GM19452 (cell line): ENCODE measurements at regions not wholly inside any gene's neighbourhood (a gene's known extent, or its start where the extent isn't known, plus 50 kb on each side); places are given as distances from the start of the nearest gene placed in this dataset.
A peak's percentile ranks its signal among the peaks of the same experiment; 100 is the strongest.

Experiments used
- ATAC-seq: cut with Tn5 transposase; IDR thresholded peaks from one replicate; pipeline ENCODE4 v1.9.1; 2021; ENCODE audit not compliant: unreplicated experiment

DNA sequence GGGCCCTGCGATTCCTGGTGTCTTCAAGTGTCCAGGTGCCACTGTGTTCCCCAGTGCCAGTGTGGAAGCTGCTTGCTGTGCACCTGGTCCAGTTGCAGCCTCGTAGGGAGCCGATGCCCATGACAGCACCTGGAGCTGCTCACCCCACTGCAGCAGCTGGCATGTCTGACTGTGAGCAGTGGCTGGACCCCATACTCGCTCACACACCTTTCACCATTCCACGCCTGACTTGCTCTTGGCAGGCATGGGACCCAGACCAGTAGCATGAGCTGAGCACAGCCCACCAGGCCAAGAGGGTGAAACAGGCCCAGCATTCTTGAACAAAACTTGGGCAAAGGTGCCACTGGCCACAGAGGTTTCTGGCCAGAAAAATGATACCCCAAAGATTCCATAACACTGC, 124.5 kb upstream of the THY1 start:
- no peak for ATAC-seq

DNA sequence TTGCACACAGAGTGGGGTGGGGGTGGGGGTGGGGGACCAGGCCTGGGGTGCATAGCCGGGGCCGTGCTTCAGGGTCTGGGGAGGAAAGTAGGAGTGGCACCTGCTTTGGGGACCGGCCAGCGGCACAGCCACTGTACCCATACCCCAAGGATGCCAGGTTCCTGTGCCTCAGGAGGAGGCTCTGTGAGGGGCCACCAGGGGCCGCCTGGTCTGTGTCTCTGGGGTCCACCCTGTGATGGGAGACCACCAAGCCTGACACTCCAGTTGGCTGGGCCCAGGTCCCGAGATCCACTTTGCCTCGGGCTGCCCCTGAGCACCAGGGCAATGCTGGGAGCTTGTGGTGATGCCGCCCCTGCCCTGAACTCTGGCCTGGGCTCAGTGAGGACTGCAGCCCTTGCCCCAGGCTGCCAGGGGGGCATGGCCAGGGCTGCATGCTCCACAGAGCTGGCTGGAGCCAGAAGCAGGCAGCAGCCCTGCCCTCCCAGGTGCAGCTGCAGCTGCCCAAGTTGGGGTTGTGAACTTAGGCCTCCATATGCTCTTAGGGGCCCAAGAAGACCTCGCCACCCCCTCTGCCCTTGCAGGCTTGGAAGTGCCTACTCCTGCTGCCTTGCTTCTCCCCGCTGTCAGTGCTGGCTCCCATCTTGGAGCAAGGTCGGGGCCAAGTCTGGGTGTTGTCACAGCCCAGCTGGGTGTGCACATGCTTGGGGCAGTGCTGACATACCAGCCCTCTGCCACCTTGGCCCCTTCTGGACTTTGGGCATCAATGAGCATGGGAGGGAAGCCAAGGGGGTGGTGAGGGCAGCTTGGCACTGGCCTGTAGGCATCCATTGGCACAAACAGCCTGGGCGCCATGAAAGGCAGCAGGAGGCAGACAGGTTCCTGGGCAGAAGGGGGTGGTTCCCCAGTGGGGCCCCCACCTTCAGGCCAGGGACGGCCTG, 123.3 kb upstream of the THY1 start:
- no peak for ATAC-seq

DNA sequence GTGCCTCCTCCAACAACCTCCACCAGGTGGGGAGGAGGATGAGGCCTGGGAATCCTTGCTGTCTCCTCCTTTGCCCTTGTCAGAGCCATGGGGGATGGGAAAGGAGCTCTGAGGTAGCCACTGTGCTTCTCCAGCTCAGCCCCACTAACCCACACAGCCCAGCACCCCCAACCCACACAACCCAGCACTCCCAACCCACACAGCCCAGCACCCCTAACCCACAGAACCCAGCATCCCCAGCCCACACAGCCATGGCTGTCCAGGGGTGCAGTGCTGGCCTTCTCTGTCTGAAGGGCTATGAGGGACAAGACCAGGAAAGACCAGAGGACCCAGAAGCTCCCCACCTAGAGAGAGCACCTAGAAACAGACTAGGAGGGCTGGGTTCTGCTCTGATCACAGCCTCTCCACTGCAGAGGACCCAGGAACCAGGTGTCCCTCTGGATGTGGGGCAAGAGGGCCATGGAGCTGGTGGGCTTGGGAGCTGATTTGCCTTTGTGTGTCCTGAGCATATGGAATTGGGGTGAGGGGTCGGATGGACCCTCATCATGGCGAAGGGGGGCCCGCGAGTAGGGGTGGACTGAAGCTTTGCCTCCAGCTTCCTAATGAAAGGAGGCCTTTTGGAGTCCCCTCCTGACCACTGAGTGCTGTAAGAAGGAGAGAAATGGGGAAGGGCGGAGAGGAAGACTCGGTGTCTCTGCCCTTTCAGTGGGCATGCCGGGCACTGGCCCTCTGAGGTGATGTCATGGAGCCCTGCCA, 117.6 kb upstream of the THY1 start:
- ATAC-seq: no peak

DNA sequence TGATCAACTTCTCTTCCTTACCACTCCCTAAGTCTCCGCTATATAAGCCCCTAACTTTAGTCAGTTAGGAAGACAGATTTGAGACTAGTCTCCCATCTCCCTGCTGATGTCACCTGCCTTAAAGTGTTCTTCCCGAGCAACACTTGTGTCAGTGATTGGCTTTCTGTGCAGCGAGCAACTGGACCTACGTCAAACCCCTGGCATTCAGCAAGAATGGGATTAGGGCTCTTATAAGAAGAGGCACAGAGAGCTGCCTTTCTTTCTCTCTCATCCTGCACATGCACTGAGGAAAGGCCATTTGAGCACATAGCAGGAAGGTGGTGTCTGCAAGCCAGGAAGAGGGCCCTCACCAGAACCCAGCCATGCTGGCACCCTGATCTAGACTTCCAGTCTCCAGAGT, 116.6 kb upstream of the THY1 start:
- no peak for ATAC-seq

DNA sequence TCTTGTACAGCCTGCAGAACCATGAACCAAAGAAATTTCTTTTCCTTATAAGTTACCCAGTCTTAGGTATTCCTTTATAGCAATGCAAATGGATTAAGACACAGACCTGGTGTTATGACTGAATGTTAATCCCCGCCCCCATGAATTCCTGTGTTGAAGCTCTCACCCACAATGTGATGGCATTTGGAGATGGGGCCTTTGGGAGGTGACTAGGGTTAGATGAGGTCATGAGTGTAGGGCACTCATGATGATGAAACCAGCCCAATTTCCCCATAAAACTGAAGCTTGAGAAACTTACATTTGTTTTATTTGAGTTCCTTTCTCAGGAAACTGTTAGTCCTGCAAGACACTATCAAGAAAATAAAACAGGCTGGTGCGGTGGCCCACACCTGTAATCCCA, 115.8 kb upstream of the THY1 start:
- ATAC-seq: no peak

DNA sequence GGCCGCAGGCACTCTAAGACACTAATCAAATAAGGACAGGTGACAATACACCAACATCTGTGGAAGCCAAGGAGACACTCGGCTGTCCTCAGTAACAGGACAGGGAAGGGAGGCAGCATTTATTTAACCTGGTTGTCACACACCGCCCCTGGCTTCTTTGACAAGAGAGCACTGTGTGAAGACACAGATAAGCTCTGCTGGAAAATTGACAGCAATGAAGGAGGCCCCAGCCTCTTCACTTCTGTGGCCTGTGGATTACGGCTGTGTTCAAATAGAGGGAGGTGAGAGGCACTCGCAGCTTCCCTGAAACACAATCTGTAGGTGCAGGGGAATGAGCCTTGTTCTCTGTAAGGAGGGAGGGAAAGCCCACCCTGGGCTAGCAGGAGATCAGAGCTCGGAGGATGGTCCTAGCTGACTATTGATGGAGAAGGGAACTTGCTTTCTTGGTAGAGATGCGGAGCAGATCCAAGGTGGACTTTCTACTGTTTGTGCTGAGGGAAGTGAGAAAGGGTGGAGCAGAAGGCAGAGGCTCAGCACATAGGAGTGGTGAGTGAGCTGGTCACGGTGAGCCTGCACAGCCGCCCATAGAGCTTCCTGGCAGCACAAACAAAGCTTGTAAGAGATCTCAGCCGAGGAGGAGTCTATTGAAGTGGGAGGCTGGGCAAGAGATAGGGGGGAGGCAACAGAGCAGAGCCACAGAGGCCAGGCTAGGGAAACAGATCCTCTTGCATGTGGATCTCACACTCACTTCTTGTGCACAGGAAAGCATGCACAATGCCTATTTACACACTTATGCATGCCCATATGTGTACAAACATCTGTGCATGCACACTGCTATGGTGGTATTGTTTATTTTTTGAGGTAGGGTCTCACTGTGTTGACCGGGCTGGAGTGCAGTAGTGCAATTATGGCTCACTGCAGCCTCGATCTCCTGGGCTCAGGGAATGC, 114.6 kb upstream of the THY1 start:
- ATAC-seq: no peak

DNA sequence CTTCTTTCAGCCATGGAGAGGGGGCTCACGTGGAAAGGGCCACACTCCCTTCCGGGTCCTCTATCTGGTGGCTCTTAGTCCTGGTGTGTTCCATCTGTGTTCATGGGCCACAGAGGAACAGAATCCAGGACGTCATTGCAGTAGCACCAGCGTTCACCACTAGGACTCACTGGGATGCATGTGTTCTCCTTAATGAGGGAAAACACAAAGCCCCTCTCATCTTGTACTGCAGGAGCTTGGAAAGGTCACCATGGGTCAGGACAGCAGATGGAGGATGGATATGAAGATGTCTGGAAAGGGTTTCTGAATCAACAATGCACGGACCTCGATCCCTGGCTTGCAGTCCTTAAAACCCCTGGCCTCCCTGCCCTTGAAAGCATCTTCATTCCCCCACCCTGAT, 113.8 kb upstream of the THY1 start:
- no peak for ATAC-seq

DNA sequence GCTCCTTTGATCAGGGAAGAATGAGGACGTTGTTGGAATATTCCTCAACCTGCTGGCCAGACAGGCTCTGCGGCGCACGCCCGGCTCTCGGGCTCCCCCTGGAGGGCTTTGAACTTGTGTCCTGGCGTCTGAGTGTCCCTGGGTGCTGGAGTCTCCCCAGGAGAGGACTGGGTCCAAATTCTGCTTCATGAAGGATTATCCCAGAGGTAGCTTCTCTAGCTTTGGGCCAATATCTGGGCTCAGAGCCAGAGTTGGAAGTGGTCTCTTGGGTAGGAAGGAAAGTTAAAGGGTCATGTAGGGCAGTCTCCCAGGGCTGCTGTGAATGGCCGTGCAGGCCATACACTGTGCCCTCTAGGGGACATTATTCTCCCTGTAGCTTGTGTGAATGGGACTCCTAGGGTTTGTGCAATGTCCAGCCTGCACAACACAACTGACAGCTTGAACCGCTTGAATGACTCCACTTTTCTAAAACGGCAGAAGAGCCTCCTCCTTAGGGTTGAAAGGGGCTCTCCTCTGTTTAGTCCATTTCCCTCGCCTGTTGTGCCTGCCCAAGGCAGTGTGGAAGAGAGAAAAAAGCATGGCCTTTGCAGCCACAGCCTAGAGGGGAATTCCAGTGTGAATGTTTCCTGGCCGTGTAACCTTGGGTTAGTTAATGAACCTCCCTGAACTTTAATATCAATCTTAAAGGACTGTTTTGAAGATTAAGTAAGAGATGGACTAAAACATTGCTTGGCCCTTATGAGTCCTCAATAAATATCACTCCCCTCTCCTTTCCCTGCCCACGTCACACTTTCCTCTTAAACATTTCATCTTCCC, 111.2 kb upstream of the THY1 start:
- peak; percentile 69 for ATAC-seq

DNA sequence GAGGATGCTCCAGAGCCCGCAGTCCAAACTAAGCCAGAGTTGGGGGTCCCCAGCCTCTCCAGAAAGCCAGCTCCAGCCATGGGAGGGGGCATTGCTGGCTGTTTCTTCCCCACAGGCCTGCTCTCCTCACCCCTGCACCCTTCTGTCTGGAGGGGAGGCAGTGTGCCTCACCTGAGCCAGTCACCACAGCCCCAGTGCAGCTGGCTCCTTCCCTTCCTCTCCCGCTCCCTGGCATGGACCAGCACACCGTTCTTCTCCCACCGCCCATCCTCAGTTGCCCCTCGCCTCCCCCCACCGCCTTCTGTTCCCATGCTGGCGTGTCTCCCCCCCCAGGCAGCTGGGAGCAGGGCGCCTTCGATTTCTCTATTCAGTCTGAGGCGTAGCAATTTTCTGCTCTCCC, 110.5 kb upstream of the THY1 start:
- ATAC-seq: no peak

DNA sequence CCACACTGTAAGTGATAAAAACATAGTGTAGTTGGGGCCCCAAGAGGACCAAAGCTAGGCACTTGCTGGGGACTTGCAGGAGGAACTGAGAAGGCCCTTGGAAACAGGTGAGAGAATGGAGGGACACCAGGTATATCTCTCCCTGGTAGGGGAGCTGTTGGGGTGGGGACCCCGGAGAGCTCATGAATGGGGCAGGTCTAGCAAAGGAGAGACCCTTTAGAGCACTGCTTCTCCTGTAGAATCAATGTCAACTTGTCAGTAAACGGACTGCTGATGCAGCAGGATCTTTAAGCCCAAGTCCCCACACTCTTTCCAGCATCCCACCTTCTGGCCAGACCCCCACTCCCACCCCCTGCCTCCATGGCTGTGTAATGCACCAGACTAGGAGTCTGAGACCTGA, 109.6 kb upstream of the THY1 start:
- ATAC-seq: no peak

DNA sequence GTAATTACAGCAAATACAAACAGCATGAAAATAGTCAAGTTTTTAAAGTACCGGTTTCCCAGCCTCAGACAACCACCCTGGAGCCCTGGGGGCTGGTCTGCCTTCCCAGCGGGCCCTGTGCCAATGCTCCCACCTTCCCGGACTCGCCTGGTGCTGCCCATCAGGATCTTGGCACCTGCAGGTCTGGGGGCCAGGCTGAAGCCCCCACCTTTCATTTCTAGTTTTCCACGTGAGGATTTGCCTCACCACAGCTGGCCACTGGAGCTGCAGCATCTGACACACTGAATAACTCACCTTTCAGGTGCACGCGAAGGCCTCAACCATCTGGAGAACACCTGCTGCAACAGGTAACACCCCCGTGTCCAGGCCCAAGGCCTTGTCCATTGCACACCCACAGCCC, 108.7 kb upstream of the THY1 start:
- no peak for ATAC-seq

DNA sequence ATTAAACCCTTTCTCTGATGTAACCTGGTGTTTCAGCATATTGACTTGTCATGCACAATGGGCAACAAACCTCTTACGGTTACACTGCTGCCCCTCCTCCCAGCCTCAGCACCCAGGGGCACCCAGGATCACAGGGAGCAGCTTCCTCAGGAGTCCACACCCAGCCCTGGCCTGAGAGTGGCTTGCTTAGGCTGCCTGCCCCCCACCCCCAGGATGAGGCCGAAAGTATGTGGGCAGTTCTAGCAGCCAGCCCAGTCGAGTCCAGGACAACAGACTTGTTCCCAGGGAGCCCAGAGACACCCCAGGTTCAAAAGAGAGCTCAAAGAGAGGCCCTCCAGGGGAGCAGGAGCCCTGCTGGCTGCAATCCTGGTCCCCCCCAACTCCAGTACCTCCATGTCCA, 108.1 kb upstream of the THY1 start:
- ATAC-seq: no peak

DNA sequence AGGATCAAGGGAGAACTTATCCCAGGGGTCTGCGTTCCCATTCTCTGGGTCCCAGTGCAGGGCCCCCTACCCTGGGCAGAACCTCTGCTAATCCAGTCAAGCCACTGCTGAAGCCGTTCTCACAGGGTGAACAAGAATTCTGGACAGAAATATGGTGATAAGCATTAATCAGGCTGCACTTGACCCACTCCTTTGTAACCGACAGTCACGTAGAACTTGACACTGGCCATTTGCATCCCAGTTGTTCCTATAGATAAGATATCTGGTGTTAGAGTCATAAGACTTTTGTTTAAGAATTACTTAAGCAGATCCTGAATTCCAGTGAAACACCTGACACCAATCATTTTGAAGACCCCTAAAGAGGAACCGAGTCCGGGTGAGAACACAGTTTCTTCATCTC, 107.5 kb upstream of the THY1 start:
- ATAC-seq: no peak

DNA sequence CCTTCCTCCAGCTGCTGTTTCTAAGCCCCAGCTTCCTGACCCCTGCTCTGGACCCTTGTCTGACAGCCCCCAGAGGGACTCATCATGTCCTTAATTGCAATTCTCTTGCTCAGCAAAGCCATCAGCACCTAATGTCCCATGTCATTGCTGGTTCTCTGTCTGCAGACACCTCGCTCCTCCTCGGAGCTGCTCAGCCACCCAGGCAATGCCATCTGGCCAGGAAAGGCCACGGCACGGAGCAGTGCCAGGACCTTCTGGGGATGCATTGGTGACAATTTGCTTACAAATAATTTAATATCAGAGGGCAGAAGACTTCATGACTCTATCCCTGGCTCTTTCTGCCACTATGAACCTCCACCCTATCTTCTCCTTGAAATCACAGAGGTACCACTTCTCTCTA, 107.0 kb upstream of the THY1 start:
- no peak for ATAC-seq

DNA sequence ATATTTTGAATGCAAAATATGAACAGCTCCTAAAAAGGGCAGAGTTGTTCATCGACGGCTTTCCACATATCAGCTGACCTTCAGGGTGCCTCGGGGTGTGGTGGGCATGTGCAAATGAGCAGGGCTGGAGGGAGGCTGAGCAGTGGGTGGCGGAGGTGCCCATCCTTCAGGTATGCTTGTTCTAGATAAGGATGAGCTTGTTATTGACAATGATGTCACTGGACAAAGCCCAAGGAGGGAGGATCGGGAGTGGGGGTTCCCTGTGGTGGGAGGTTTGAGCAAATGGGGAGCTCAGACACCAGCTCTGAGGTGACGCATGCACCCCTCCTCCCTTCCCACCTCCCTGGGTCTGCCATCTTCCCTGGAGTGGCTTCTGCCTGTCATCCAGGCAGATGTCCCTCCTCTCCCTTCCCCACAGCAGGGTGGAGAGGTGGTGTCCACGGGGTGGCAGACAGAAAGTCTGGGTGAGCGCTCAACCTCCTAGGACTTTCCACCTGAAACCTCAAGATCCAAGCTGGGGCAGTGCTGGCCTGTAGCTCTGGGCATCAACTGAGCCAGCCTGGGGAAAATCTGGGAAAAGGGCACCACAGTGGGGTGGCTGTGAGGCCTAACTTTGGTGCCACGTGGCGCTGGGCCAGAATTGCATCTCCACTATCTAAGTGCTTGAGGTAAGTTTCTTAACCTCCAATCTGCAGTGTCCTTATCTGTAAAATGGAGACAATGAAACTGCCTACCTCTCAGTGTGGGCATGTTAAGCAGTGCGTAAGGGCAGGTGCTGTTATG, 106.3 kb upstream of the THY1 start:
- no peak for ATAC-seq

DNA sequence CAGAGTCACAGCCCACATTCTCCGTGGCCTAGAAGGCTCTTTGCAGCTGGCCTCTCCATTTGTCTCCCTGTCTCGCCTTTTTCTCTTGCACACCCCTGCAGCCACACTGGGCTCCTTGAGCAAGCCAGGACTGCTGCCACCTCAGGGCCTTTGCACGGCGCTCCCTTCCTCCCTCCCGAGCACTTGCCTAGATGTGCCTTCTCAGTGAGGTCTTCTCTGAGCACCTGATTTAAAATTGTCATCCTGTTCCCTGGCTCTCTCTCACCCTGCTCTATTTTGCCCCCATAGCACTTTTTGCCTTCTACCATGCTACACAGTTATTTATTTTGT, 102.9 kb upstream of the THY1 start:
- no peak for ATAC-seq

DNA sequence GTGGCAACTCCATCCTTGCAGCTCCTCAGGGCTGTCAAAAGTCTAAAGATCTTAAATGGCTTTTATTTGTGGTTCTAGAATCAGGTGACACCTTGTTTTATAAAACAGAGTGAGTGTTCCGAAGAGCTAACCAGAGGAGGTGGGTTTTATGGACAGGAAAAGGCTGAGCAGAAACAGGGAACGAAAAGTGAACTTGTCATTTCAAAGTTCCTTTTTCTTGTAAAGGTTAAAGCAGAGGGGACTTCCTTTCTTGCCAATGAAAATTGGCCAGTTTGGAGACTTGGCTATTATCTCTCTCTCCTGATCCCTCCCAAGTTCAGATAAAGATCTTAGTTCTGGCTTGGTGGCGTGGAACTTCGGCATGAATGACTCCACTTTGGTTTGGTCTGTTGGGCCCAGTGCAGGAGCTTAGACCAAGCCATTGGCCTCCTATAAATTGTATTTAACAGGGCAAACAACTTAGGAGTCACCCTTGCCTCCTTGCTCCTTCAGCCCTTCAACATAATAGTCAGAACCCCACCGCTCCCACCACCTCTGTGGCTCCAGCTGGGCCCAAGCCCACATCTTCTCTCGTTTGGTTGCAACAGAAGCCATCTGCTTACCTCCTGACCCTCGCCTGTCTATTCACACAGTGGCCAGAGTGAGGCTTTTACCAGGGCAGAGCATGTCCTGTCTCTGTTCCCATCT, 102.4 kb upstream of the THY1 start:
- no peak for ATAC-seq

DNA sequence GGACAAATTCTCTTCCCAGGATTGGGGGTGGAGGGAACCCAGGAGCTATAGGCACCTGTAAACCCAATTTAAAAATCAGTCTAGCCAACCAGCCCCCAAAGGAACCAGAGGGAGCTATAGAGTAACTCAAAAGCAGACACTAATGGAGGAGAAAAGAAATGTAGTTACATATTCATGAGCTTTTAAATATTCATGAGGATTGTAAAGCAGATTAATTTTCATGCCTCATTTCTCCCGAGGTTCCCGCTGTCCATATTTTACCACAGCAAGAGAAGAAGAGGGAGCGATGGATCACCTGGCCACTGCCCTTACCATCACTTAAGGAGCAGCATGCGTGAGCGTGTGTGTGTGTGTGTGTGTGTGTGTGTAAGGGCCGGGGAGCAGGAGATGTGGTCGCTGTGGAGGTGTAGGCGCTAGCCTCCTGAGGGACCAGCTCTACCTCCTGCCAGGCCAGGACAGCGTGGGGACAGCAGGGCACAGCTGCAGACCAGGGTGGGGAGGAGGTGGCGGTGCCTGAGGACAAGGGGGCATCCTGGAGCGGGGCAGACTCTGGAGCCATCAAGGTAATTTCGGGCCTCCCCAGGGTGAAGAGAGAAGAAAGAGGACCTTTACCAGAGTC, 100.7 kb upstream of the THY1 start:
- no peak for ATAC-seq

DNA sequence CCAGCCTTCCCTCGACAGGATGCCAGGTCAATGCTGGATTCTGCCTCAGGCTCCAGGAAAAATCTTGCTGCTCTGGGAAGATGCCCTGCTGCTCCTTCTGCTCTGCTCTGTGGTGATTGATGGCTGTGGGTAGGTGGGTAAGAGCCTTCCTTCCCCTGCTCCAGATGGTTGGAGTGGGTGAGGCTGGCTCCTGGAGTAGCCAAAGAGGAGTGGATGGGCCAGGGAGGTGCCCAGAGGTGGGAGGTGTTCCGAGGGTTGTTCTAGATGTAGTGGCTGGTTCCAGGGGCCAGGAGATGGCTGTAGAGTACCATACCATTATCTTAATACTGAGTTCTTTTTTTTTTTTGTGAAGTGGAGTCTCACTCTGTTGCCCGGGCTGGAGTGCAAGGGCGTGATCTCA, 99.6 kb upstream of the THY1 start:
- no peak for ATAC-seq
